GM12878 (cell line): ENCODE measurements at regions not wholly inside any gene's neighbourhood (a gene's known extent, or its start where the extent isn't known, plus 50 kb on each side); places are given as distances from the start of the nearest gene placed in this dataset.

Experiments used
- EGR1 ChIP-seq, 2 experiments: IDR thresholded peaks; 1 replicate in 1 of 2; 2 replicates in 1 of 2; pipeline ENCODE4 v1.6.1; 2011 to 2012; ENCODE audit warnings: low read depth in 2 of 2, low read length in 2 of 2, borderline replicate concordance in 1 of 2, mild to moderate bottlenecking in 1 of 2, moderate library complexity in 1 of 2
- JUND ChIP-seq: IDR thresholded peaks from 2 replicates; pipeline ENCODE4 v1.6.1; 2012; ENCODE audit warnings: low read depth, mild to moderate bottlenecking, low read length, improper control_type of control experiment, moderate library complexity
- MYC ChIP-seq: IDR thresholded peaks from 2 replicates; pipeline ENCODE4 v1.6.1; 2011; ENCODE audit warnings: mild to moderate bottlenecking, low read length, moderate library complexity, inconsistent platforms; ENCODE audit not compliant: insufficient read depth, insufficient replicate concordance, insufficient read length, severe bottlenecking
- NR2C2 ChIP-seq: IDR thresholded peaks from 2 replicates; pipeline ENCODE4 v1.6.1; 2011; ENCODE audit warnings: borderline replicate concordance, low read depth; ENCODE audit not compliant: control insufficient read depth, insufficient read length
- NR2F1 ChIP-seq: fragments of 450-650 bp; conservative IDR thresholded peaks from 2 replicates; pipeline ENCODE4 v1.6.1; 2017; ENCODE audit warnings: mild to moderate bottlenecking
- ZBED1 ChIP-seq: IDR thresholded peaks from 2 replicates; pipeline ENCODE4 v1.6.1; 2016; ENCODE audit warnings: borderline replicate concordance
- ZSCAN29 ChIP-seq: fragments of 450-650 bp; IDR thresholded peaks from 2 replicates; pipeline ENCODE4 v1.6.1; 2017; ENCODE audit warnings: mild to moderate bottlenecking, moderate library complexity
- TF ChIP-seq, protein P1 (sequence below): fragments of 450-650 bp; formaldehyde crosslinking; IDR thresholded peaks from 2 replicates; pipeline ENCODE4 v1.5.0; 2022; ENCODE audit warnings: mild to moderate bottlenecking, missing genetic modification characterization
- TF ChIP-seq, protein P2 (sequence below): fragments of 450-650 bp; IDR thresholded peaks from 2 replicates; pipeline ENCODE4 v1.6.1; 2017; ENCODE audit warnings: mild to moderate bottlenecking, low read depth, inconsistent platforms; ENCODE audit not compliant: poor library complexity, severe bottlenecking

DNA sequence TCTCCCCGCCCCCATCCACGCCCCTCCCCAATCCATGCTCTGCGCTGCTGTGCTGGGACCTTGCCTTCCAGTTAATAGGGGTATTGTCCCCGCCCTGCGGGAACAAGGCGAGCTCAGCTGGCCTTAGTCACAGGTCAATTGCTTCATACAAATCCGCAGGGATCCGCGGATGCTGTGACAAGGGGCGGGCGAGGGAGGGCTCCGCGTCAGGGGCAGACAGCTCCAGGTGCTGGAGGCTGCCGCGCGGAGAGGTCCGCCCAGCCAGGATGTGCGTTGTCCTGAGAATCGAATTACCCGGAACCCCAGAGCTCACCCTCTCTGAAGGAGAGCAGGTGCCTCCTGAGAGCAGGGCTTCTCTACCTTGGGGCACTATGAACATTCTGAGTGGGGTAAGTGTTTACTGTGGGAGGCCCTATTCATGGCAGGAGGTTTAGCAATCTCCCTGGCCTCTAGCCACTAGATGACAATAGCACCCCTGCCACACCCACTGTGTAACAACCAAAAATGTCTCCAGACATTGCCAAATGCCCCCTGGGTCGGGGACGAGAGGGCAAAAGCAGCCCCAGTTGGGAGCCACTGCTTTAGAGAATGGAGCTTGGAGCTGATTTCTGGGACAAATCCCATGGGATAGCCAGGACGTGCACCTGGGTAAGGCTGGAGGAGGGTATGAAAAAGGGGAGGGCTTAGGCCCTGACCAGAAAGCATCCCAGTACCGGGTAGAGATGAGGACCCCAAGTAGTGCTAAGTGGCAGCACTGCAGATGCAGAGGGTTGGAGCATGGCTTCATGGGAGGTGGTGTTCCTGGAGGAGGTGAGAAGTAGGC, 138.2 kb downstream of the CYLD start (continued):
- no peak for TF ChIP-seq MYC
- TF ChIP-seq NR2C2, result no peak
- no peak for TF ChIP-seq JUND
- no peak for TF ChIP-seq NR2F1
- TF ChIP-seq, protein P1, sequence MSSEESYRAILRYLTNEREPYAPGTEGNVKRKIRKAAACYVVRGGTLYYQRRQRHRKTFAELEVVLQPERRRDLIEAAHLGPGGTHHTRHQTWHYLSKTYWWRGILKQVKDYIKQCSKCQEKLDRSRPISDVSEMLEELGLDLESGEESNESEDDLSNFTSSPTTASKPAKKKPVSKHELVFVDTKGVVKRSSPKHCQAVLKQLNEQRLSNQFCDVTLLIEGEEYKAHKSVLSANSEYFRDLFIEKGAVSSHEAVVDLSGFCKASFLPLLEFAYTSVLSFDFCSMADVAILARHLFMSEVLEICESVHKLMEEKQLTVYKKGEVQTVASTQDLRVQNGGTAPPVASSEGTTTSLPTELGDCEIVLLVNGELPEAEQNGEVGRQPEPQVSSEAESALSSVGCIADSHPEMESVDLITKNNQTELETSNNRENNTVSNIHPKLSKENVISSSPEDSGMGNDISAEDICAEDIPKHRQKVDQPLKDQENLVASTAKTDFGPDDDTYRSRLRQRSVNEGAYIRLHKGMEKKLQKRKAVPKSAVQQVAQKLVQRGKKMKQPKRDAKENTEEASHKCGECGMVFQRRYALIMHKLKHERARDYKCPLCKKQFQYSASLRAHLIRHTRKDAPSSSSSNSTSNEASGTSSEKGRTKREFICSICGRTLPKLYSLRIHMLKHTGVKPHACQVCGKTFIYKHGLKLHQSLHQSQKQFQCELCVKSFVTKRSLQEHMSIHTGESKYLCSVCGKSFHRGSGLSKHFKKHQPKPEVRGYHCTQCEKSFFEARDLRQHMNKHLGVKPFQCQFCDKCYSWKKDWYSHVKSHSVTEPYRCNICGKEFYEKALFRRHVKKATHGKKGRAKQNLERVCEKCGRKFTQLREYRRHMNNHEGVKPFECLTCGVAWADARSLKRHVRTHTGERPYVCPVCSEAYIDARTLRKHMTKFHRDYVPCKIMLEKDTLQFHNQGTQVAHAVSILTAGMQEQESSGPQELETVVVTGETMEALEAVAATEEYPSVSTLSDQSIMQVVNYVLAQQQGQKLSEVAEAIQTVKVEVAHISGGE (CRISPR knock-in tag), result no peak
- TF ChIP-seq EGR1 (IDR thresholded peaks at IDR 0.05; ENCODE audit: borderline replicate concordance in 1 of 2, low read depth in 2 of 2, low read length in 2 of 2), result no peak
- TF ChIP-seq, protein P2, sequence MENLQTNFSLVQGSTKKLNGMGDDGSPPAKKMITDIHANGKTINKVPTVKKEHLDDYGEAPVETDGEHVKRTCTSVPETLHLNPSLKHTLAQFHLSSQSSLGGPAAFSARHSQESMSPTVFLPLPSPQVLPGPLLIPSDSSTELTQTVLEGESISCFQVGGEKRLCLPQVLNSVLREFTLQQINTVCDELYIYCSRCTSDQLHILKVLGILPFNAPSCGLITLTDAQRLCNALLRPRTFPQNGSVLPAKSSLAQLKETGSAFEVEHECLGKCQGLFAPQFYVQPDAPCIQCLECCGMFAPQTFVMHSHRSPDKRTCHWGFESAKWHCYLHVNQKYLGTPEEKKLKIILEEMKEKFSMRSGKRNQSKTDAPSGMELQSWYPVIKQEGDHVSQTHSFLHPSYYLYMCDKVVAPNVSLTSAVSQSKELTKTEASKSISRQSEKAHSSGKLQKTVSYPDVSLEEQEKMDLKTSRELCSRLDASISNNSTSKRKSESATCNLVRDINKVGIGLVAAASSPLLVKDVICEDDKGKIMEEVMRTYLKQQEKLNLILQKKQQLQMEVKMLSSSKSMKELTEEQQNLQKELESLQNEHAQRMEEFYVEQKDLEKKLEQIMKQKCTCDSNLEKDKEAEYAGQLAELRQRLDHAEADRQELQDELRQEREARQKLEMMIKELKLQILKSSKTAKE, result no peak
- TF ChIP-seq ZBED1, result no peak
- no peak for TF ChIP-seq ZSCAN29
- TF ChIP-seq, all 136 proteins: peak for 0
